IMR-90 (cell line): ENCODE measurements at regions not wholly inside any gene's neighbourhood (a gene's known extent, or its start where the extent isn't known, plus 50 kb on each side); places are given as distances from the start of the nearest gene placed in this dataset.
A peak's percentile ranks its signal among the peaks of the same experiment; 100 is the strongest.

Experiments
- ATAC-seq: fragments of 200-7000 bp; cut with Tn5 transposase; 2 replicates; pipeline ENCODE4 v1.9.1; 2020; ENCODE audit warnings: low read depth, mild to moderate bottlenecking, moderate library complexity
- BruUV-seq: library from RNA; stranded (reverse); fragments of 400-500 nt; replicated peaks from 2 replicates; lab custom pipeline; 2021; lab: Mats Ljungman, UMichigan
- CTCF ChIA-PET: fragments of 300-600 bp; formaldehyde crosslinking; extraction: SDS; loops from one replicate; lab custom pipeline; 2021; ENCODE audit warnings: antibody characterized with exemption; lab: Yijun Ruan, JAX
- POLR2A ChIA-PET: fragments of 300-600 bp; sonication (Branson Sonifier 250); formaldehyde crosslinking; loops from one replicate; lab custom pipeline; 2022; ENCODE audit warnings: antibody characterized with exemption; ENCODE audit not compliant: unreplicated experiment; lab: Charles Lee
- DNase-seq: peaks from one replicate; pipeline ENCODE4 v3.0.0; 2013
- H2AFZ ChIP-seq: replicated peaks from 2 replicates; pipeline ENCODE3; 2013; ENCODE audit warnings: low read length, mild to moderate bottlenecking; ENCODE audit not compliant: poor library complexity
- H2AK5ac ChIP-seq: 2 replicates; pipeline ENCODE4 v1.6.1; 2013; ENCODE audit warnings: low read depth, low read length, inconsistent platforms
- H2AK9ac ChIP-seq: replicated peaks from 2 replicates; pipeline ENCODE3; 2013; ENCODE audit warnings: mild to moderate bottlenecking, low read depth, low read length, moderate library complexity; ENCODE audit not compliant: poor library complexity
- H2BK120ac ChIP-seq: 2 replicates; pipeline ENCODE4 v1.6.1; 2013; ENCODE audit warnings: low read depth, low read length, inconsistent platforms
- H2BK15ac ChIP-seq: 3 replicates; pipeline ENCODE4 v1.6.1; 2013; ENCODE audit warnings: low read depth, low read length, inconsistent platforms
- H2BK20ac ChIP-seq: 2 replicates; pipeline ENCODE4 v1.6.1; 2013; ENCODE audit warnings: low read depth, mild to moderate bottlenecking, inconsistent platforms, low read length, moderate library complexity
- H2BK5ac ChIP-seq: 2 replicates; pipeline ENCODE4 v1.6.1; 2013; ENCODE audit warnings: mild to moderate bottlenecking, low read depth, low read length, inconsistent platforms; ENCODE audit not compliant: poor library complexity, severe bottlenecking
- H3K14ac ChIP-seq: replicated peaks from 2 replicates; pipeline ENCODE4 v1.6.1; 2013; ENCODE audit warnings: low read depth, low read length, inconsistent platforms
- H3K18ac ChIP-seq: 2 replicates; pipeline ENCODE4 v1.6.1; 2013; ENCODE audit warnings: low read depth, low read length, control low read depth
- H3K23ac ChIP-seq: 2 replicates; pipeline ENCODE4 v1.6.1; 2013; ENCODE audit warnings: low read depth, low read length, inconsistent platforms
- H3K27ac ChIP-seq: 2 replicates; pipeline ENCODE4 v1.5.1; 2013; ENCODE audit warnings: mild to moderate bottlenecking, control low read depth, low read length; ENCODE audit not compliant: insufficient read depth
- H3K27me3 ChIP-seq: 2 replicates; pipeline ENCODE4 v1.6.1; 2013; ENCODE audit warnings: low read length; ENCODE audit not compliant: control insufficient read depth, insufficient read depth
- H3K36me3 ChIP-seq: 2 replicates; pipeline ENCODE4 v1.6.1; 2013; ENCODE audit warnings: low read length, mixed read lengths; ENCODE audit not compliant: control insufficient read depth, insufficient read depth
- H3K4ac ChIP-seq: 2 replicates; pipeline ENCODE4 v1.6.1; 2013; ENCODE audit warnings: low read depth, low read length, inconsistent platforms
- H3K4me1 ChIP-seq: 2 replicates; pipeline ENCODE4 v1.6.1; 2013; ENCODE audit warnings: low read length, mixed read lengths; ENCODE audit not compliant: control insufficient read depth, insufficient read depth
- H3K4me2 ChIP-seq: 2 replicates; pipeline ENCODE4 v1.6.1; 2013; ENCODE audit warnings: low read depth, mild to moderate bottlenecking, control low read depth, low read length, moderate library complexity
- H3K4me3 ChIP-seq: 2 replicates; pipeline ENCODE4 v1.5.1; 2013; ENCODE audit warnings: low read depth, mild to moderate bottlenecking, control low read depth, low read length, moderate library complexity; ENCODE audit not compliant: insufficient read depth
- H3K56ac ChIP-seq: 2 replicates; pipeline ENCODE4 v1.6.1; 2013; ENCODE audit warnings: low read length, inconsistent platforms; ENCODE audit not compliant: insufficient read depth; ENCODE audit errors: extremely low read depth
- H3K79me1 ChIP-seq, 2 experiments: 2 replicates each; pipeline ENCODE4 v1.6.1; 2013; ENCODE audit warnings: low read length in 2 of 2, inconsistent platforms in 1 of 2, low read depth in 1 of 2
- H3K9ac ChIP-seq: 2 replicates; pipeline ENCODE4 v1.6.1; 2013; ENCODE audit warnings: low read depth, low read length, control low read depth
- H3K9me1 ChIP-seq: 2 replicates; pipeline ENCODE4 v1.6.1; 2013; ENCODE audit warnings: low read length, inconsistent platforms; ENCODE audit not compliant: insufficient read depth
- H3K9me3 ChIP-seq: 2 replicates; pipeline ENCODE4 v1.6.1; 2013; ENCODE audit warnings: low read length; ENCODE audit not compliant: control insufficient read depth, insufficient read depth
- H4K20me1 ChIP-seq: 2 replicates; pipeline ENCODE4 v1.6.1; 2013; ENCODE audit warnings: low read length, inconsistent platforms; ENCODE audit not compliant: insufficient read depth
- H4K5ac ChIP-seq: 2 replicates; pipeline ENCODE4 v1.6.1; 2013; ENCODE audit warnings: mild to moderate bottlenecking, low read depth, low read length, control low read depth
- H4K8ac ChIP-seq, 2 experiments: 2 replicates each; pipeline ENCODE4 v1.6.1; 2013; ENCODE audit warnings: low read depth in 2 of 2, low read length in 2 of 2, control low read depth in 1 of 2, inconsistent platforms in 1 of 2
- H4K91ac ChIP-seq: 2 replicates; pipeline ENCODE4 v1.6.1; 2013; ENCODE audit warnings: low read depth, low read length, inconsistent platforms; ENCODE audit not compliant: insufficient read depth
- BHLHE40 ChIP-seq: fragments of 150-350 bp; IDR thresholded peaks from 2 replicates; pipeline ENCODE4 v1.6.1; 2016; ENCODE audit warnings: mild to moderate bottlenecking, low read depth, low read length
- CEBPB ChIP-seq: IDR thresholded peaks from 2 replicates; pipeline ENCODE4 v1.6.1; 2012; ENCODE audit warnings: low read depth, low read length, improper control_type of control experiment
- CHD1 ChIP-seq: IDR thresholded peaks from 2 replicates; pipeline ENCODE4 v1.6.1; 2012; ENCODE audit warnings: low read depth, low read length, improper control_type of control experiment
- MAFK ChIP-seq: IDR thresholded peaks from 2 replicates; pipeline ENCODE4 v1.6.1; 2012; ENCODE audit warnings: low read depth, low read length, improper control_type of control experiment
- MAZ ChIP-seq: IDR thresholded peaks from 2 replicates; pipeline ENCODE4 v1.6.1; 2012; ENCODE audit warnings: low read depth, mild to moderate bottlenecking, low read length, improper control_type of control experiment, moderate library complexity, borderline replicate concordance
- SMC3 ChIP-seq: fragments of 150-350 bp; IDR thresholded peaks from 2 replicates; pipeline ENCODE4 v1.6.1; 2016; ENCODE audit warnings: low read depth, mild to moderate bottlenecking, antibody characterized with exemption, low read length, moderate library complexity
- WGBS, 2 experiments: methylation state at CpG; one replicate each; pipeline versions ENCODE4 v1.1.5 to v1.1.7; 2013; ENCODE audit warnings: missing lambda C conversion rate in 2 of 2; ENCODE audit not compliant: insufficient read length in 1 of 2; ENCODE audit errors: extremely low coverage in 2 of 2; 5-methylcytosine and 5-hydroxymethylcytosine counted together
- dilution Hi-C: fragments of 300-500 bp; cut with HindIII; formaldehyde crosslinking; loops from one replicate; pipeline ENCODE4 v1.14.3; 2018; ENCODE audit warnings: low sequenced_read_pairs; ENCODE audit not compliant: unreplicated experiment
- in situ Hi-C: fragments of 300-500 bp; cut with MboI; formaldehyde crosslinking; loops from 3 replicates; pipeline ENCODE4 v1.14.3; 2019; ENCODE audit warnings: low sequenced_read_pairs, inconsistent platforms, mixed read lengths
- intact Hi-C: fragments of 100-400 bp; cut with micrococcal nuclease; formaldehyde crosslinking; loops from 2 replicates; pipeline ENCODE4 v1.10.0; 2022

GRCh38 chr1:244324176-244324883 is 127.4 kb downstream of the ADSS2 start:
- Histone ChIP-seq H3K4me3 (no peak overlapping the region), H3K14ac (peak overlapping the region; percentile 14; the same call in 1 of the 2 replicates), H3K18ac (peak overlapping the region; percentile 54; the same call in 1 of the 2 replicates), H2AK9ac (peak overlapping the region; percentile 57), H4K5ac (peak overlapping the region; percentile 36; the same call in 1 of the 2 replicates), H3K9me1 (peaks cover 7% of the 10 kb centered on the region; the same call in 1 of the 2 replicates), H2BK120ac (peak overlapping the region; percentile 70), H2AK5ac (peak overlapping the region; percentile 65), H2BK20ac (peak overlapping the region; percentile 81), H3K36me3 (no peaks in the 10 kb centered on the region), H3K9me3 (peaks cover 2% of the 10 kb centered on the region; the same call in 1 of the 2 replicates), H4K91ac (peak overlapping the region; percentile 52; the same call in 1 of the 2 replicates), H4K20me1 (no peaks in the 10 kb centered on the region), H3K4ac (peak overlapping the region; percentile 73), H3K4me1 (peaks cover 7% of the 10 kb centered on the region), H3K27ac (no peak overlapping the region), H3K79me1 (no peaks in the 10 kb centered on the region), H3K27me3 (no peaks in the 10 kb centered on the region), H3K4me2 (no peak overlapping the region), H3K9ac (no peak overlapping the region), H3K23ac (no peak overlapping the region), H2BK5ac (peak overlapping the region; percentile 11), H3K56ac (no peak overlapping the region), H4K8ac (peak overlapping the region in 1 of 2 experiments; percentile 14; a peak in 2 of 4 replicates), H2AFZ (no peak overlapping the region), H2BK15ac (peak overlapping the region; percentile 91; the same call in 2 of the 3 replicates)
- ChIA-PET POLR2A (no interaction called here), CTCF (no interaction called here)
- WGBS, 2 experiments: 97% methylated on average over 5 of the region's 8 CpGs; no CpG with 5 or more reads in 1 of the 2 experiments
- no peak for TF ChIP-seq BHLHE40
- no peak for TF ChIP-seq CEBPB
- no peak for TF ChIP-seq SMC3
- TF ChIP-seq CHD1: no peak
- TF ChIP-seq MAFK: no peak
- TF ChIP-seq MAZ: no peak
- no TSS peak for BruUV-seq
- dilution Hi-C loops (no loop called here), intact Hi-C loops (no loop called here), in situ Hi-C loops (no loop called here)
- ATAC-seq (no peak), DNase-seq (no peak)
